HAP-1 (cell line): ENCODE measurements at regions not wholly inside any gene's neighbourhood (a gene's known extent, or its start where the extent isn't known, plus 50 kb on each side); places are given as distances from the start of the nearest gene placed in this dataset.
"Not testable (repeated sequence)": the region's sequence is repeated elsewhere in the genome, so short reads cannot be mapped to it uniquely, and the experiment has no call there.

Experiments used
- DNase-seq, 2 experiments: peaks; one replicate each; pipeline ENCODE4 v3.0.0-alpha.2; 2016 to 2020; ENCODE audit warnings: low spot score in 2 of 2
- H3K27me3 ChIP-seq: fragments of 250-450 bp; sonication (Bioruptor Pico); 2 replicates; pipeline ENCODE4 v1.5.1; 2020; ENCODE audit warnings: low read depth, mild to moderate bottlenecking, moderate library complexity
- H3K36me3 ChIP-seq: fragments of 250-450 bp; sonication (Bioruptor Pico); replicated peaks from 2 replicates; pipeline ENCODE4 v1.5.1; 2020; ENCODE audit warnings: mild to moderate bottlenecking
- H3K4me1 ChIP-seq: fragments of 250-450 bp; sonication (Bioruptor Pico); 2 replicates; pipeline ENCODE4 v1.5.1; 2020; ENCODE audit warnings: mild to moderate bottlenecking
- H3K4me3 ChIP-seq: fragments of 250-450 bp; sonication (Bioruptor Pico); 2 replicates; pipeline ENCODE4 v1.5.1; 2020; ENCODE audit warnings: mild to moderate bottlenecking, moderate library complexity
- H3K9me3 ChIP-seq: fragments of 250-450 bp; sonication (Bioruptor Pico); 2 replicates; pipeline ENCODE4 v1.5.1; 2020; ENCODE audit warnings: mild to moderate bottlenecking, moderate library complexity
- in situ Hi-C: fragments of 300-500 bp; cut with MboI; formaldehyde crosslinking; loops from 3 replicates; pipeline ENCODE4 v1.14.3; 2020; ENCODE audit warnings: low sequenced_read_pairs, inconsistent platforms, mixed read lengths

DNA sequence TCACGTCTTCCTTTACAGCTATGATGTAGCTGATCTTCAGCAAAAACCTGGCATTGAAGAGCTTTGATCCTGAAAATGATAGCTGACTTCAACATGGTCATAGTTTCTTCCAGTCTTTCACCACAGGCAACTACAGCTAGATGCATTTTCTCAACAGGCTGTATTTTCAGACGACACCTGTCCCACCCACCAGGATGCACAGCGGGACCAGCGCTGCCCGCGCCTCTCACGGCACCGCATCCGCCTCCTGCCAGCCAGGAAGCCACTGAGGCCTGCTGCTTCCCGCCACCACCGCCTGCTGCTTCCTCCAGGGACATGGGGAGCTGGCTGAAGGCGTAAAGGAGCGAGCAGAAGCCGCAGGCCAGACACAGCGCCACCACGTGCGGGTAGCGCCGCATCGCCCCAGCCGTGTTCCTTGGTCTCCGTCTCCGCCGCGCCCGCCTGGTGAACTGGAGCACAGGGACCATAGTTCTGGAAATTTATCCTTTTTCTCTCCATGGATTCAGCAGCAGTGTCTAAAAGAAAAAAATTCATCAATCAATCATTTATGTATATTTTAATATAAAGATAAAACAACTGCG lies 456.3 kb downstream of the TUBA3C start:
- H3K36me3 ChIP-seq, H3K4me3 ChIP-seq, H3K27me3 ChIP-seq, H3K4me1 ChIP-seq, H3K9me3 ChIP-seq, DNase-seq, in situ Hi-C loops: not testable (repeated sequence)

DNA sequence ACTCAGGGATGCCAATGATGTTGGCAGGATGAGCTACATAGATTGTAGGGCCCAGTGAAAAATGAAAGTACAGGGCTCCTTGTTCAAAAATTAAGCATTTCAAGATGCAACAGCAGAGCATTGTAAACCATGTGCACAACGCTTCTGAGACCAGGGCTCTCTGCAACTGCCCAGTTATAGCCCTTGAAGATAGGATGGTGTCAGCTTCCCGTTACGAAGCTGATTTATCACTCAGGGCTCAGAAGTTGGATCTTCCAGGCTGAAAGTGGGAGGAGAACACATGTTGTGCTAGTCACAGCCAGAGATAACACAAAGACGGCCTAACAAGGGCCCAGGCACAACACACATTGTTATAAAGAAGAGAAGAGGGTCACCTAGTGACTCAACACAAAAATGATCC lies 466.7 kb downstream of the TUBA3C start:
- Histone ChIP-seq H3K4me3 (no peak overlapping the region), H3K4me1 (no peaks in the 10 kb centered on the region), H3K27me3 (no peaks in the 10 kb centered on the region), H3K36me3 (no peaks in the 10 kb centered on the region), H3K9me3 (no peaks in the 10 kb centered on the region)
- in situ Hi-C loops, result no loop called here
- no peak for DNase-seq

DNA sequence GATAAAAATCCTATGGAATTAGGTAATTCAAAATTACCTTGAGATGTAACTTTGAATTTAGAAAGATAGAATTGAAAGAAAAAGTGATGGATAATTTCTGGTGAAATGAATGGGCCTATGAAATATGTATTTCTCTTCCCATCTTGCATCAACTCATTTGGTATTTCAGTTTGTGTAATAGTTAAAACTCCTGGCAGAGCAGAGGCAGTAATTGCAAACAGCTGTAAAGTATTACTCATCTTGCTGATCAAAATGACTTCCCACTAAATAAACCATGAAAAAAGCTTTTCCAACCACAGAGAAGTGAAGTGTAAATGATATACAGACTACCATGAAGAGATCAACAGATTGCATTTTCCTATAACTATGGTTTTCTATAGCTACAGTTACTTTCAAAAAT lies 471.0 kb downstream of the TUBA3C start:
- H3K4me3 ChIP-seq, DNase-seq, H3K36me3 ChIP-seq, H3K4me1 ChIP-seq, in situ Hi-C loops, H3K9me3 ChIP-seq, H3K27me3 ChIP-seq: not testable (repeated sequence)

DNA sequence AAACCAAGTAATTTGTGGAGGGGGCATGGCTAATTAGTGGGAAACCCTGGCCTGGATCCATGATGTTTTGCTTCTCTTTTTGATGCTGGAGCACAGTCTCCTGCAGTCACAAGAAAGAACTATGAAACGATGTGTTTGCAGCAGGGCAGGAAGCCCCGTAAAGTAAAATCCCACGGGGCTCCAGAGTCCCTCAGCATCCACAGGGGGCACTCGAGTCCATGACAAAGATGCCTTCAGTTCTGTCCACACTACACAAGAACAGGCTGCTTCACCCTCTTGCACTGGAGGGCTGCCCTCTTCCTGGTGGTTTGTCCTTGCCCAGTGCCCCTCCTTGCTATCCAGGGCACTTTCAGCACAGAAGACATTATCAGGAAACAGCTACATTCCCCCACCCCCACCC lies 475.1 kb downstream of the TUBA3C start:
- H3K9me3 ChIP-seq, H3K4me3 ChIP-seq, H3K4me1 ChIP-seq, H3K27me3 ChIP-seq, DNase-seq, H3K36me3 ChIP-seq, in situ Hi-C loops: not testable (repeated sequence)

DNA sequence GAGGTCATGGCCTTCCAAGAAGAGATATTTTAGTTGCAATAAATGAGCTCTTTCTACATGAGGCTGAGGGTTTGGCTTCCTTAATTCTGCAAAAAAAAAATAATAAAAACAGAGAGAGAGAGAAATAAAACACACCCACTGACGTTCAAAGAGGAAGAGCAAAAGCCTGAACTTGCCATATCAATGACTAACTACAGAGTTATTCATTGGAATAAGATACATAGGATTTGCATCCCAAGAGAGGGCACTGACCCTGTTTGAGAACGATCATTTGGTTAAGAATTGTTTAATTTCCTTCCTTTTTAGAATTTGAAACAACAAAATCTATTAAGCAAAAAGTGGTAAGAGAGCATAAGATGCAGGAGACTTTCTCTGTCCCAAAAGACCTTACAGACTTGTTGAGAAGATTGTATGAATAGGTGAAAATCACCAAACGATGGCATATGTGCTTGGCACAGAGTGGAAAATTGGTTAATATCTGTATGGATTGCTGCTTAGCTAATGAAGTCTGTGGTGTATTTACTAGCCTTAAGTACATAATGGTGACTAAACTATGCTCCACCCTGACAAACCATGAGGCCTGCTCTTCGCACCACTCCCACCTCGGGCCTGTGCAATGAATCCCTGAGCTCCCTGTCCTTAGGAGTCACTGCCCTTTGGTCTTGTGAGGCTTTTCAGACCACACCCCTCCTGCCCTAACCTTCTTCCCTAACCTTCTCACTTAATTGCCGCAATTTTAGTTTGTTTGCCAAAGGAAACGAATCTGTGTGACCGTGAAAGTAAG lies 479.0 kb downstream of the TUBA3C start:
- H3K9me3 ChIP-seq, DNase-seq, H3K4me3 ChIP-seq, in situ Hi-C loops, H3K36me3 ChIP-seq, H3K27me3 ChIP-seq, H3K4me1 ChIP-seq: not testable (repeated sequence)

- in situ Hi-C loops, H3K27me3 ChIP-seq: not testable (repeated sequence)
These were observed 483.3 kb downstream of the TUBA3C start for GRCh38 chr13:18698332-18698731.

GRCh38 chr13:18697851-18698250 lies 483.8 kb downstream of the TUBA3C start:
- H3K4me3 ChIP-seq, H3K4me1 ChIP-seq, H3K36me3 ChIP-seq, H3K27me3 ChIP-seq, DNase-seq, in situ Hi-C loops, H3K9me3 ChIP-seq: not testable (repeated sequence)

More at GRCh38 chr13:18698332-18698731, 483.3 kb downstream of the TUBA3C start:
- H3K36me3 ChIP-seq, H3K9me3 ChIP-seq, H3K4me3 ChIP-seq, DNase-seq, H3K4me1 ChIP-seq: not testable (repeated sequence)

- H3K9me3 ChIP-seq, H3K4me1 ChIP-seq, DNase-seq, H3K4me3 ChIP-seq, H3K27me3 ChIP-seq, H3K36me3 ChIP-seq, in situ Hi-C loops: not testable (repeated sequence)
These were observed 484.4 kb downstream of the TUBA3C start for GRCh38 chr13:18697221-18697620.

GRCh38 chr13:18677403-18677802 lies 504.2 kb downstream of the TUBA3C start:
- H3K9me3 ChIP-seq, H3K36me3 ChIP-seq, H3K4me1 ChIP-seq, H3K4me3 ChIP-seq, H3K27me3 ChIP-seq, DNase-seq, in situ Hi-C loops: not testable (repeated sequence)

GRCh38 chr13:18675268-18675667 lies 506.4 kb downstream of the TUBA3C start:
- in situ Hi-C loops, H3K27me3 ChIP-seq, H3K4me3 ChIP-seq, H3K36me3 ChIP-seq, DNase-seq, H3K9me3 ChIP-seq, H3K4me1 ChIP-seq: not testable (repeated sequence)

DNA sequence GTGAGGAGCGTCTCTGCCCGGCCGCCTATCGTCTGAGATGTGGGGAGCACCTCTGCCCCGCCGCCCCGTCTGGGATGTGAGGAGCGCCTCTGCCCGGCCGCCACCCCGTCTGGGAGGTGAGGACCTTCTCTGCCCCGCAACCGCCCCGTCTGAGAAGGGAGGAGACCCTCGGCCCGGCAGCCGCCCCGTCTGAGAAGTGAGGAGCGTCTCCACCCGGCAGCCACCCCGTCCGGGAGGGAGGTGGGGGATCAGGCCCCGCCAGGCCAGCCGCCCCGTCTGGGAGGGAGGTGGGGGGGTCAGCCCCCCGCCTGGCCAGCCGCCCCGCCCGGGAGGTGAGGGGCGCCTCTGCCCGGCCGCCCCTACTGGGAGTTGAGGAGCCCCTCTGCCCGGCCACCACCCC lies 507.8 kb downstream of the TUBA3C start:
- H3K4me1 ChIP-seq, in situ Hi-C loops: not testable (repeated sequence)

DNA sequence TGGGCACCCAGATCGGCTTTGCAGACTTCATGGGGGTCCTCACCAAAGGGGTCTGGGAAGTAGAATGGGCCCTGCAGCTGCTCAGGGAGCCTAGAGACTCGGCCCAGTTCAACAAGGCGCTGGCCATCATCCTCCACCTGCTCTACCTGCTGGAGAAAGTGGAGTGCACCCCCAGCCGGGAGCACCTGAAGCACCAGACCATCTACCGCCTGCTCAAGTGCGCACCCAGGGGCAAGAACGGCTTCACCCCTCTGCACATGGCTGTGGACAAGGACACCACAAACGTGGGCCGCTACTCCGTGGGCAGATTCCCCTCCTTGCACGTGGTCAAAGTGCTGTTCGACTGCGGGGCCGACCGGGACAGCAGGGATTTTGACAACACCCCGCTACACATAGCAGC lies 515.0 kb downstream of the TUBA3C start:
- H3K27me3 ChIP-seq, H3K4me1 ChIP-seq, in situ Hi-C loops, H3K4me3 ChIP-seq, DNase-seq, H3K9me3 ChIP-seq, H3K36me3 ChIP-seq: not testable (repeated sequence)

More for the DNA sequence above, 507.8 kb downstream of the TUBA3C start:
- not testable (repeated sequence) for H3K4me3 ChIP-seq, H3K27me3 ChIP-seq, H3K36me3 ChIP-seq, DNase-seq, H3K9me3 ChIP-seq

DNA sequence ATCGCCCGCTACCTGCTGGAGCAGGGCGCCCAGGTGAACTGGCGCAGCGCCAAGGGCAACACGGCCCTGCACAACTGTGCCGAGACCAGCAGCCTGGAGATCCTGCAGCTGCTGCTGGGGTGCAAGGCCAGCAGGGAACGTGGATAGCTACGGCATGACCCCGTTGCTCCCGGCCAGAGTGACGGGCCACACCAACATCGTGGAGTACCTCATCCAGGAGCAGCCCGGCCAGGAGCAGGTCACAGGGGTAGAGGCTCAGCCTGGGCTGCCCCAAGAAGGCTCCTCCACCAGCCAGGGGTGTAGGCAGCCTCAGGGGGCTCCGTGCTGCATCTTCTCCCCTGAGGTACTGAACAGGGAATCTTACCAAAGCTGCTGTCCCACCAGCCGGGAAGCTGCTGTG lies 515.9 kb downstream of the TUBA3C start:
- H3K4me1 ChIP-seq, H3K36me3 ChIP-seq, H3K9me3 ChIP-seq, in situ Hi-C loops, H3K4me3 ChIP-seq, H3K27me3 ChIP-seq, DNase-seq: not testable (repeated sequence)

GRCh38 chr13:18665124-18665523 lies 516.5 kb downstream of the TUBA3C start:
- H3K4me3 ChIP-seq, DNase-seq, H3K9me3 ChIP-seq, H3K4me1 ChIP-seq, H3K36me3 ChIP-seq, in situ Hi-C loops, H3K27me3 ChIP-seq: not testable (repeated sequence)

DNA sequence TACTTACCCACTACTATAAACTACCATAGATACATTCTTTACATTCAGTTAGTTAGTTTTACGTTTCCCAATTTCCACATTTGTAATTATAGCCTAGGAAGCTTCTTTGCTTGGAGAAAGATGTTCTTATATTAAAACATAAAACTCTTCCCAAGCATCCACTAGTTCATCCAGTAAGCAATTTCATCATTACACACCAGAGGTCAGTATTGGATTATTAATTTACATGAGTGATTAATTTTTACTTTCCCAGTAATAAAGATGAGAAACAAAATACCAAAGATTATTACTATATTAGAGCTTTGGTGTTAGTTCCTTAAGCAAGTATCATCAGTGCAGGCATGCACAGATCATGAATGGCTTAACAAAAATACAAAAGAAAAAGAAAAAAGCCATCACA lies 518.4 kb downstream of the TUBA3C start:
- H3K4me3 ChIP-seq, H3K9me3 ChIP-seq, H3K27me3 ChIP-seq, DNase-seq, H3K4me1 ChIP-seq, H3K36me3 ChIP-seq, in situ Hi-C loops: not testable (repeated sequence)
